Subcutaneous abdominal adipose tissue (tissue), 5 donors: ENCODE measurements at regions not wholly inside any gene's neighbourhood (a gene's known extent, or its start where the extent isn't known, plus 50 kb on each side); places are given as distances from the start of the nearest gene placed in this dataset.
"Not testable (repeated sequence)": the region's sequence is repeated elsewhere in the genome, so short reads cannot be mapped to it uniquely, and the experiment has no call there.

Experiments
- H3K27ac ChIP-seq: one replicate; pipeline ENCODE4 v1.7.0; 2013; ENCODE audit warnings: low read depth, mild to moderate bottlenecking, inconsistent platforms, low read length, moderate library complexity
- H3K27me3 ChIP-seq, 5 donors: one replicate each; pipeline ENCODE4 v1.7.0; 2013; ENCODE audit warnings: low read length in 5 of 5, inconsistent platforms in 1 of 5; ENCODE audit not compliant: control insufficient read depth in 5 of 5, insufficient read depth in 4 of 5
- H3K36me3 ChIP-seq, 5 donors: one replicate each; pipeline ENCODE4 v1.7.0; 2013; ENCODE audit warnings: low read length in 5 of 5; ENCODE audit not compliant: control insufficient read depth in 5 of 5, insufficient read depth in 5 of 5
- H3K4me1 ChIP-seq, 5 donors: one replicate each; pipeline ENCODE4 v1.7.0; 2013; ENCODE audit warnings: low read length in 5 of 5, mild to moderate bottlenecking in 3 of 5, moderate library complexity in 1 of 5; ENCODE audit not compliant: control insufficient read depth in 5 of 5, insufficient read depth in 5 of 5
- H3K4me3 ChIP-seq, 5 donors: one replicate each; pipeline ENCODE4 v1.7.0; 2013; ENCODE audit warnings: low read length in 5 of 5, low read depth in 1 of 5
- H3K9ac ChIP-seq, 5 donors: one replicate each; pipeline ENCODE4 v1.7.0; 2013; ENCODE audit warnings: low read length in 5 of 5, mild to moderate bottlenecking in 4 of 5, moderate library complexity in 3 of 5
- H3K9me3 ChIP-seq, 5 donors: one replicate each; pipeline ENCODE4 v1.7.0; 2013; ENCODE audit warnings: low read length in 5 of 5; ENCODE audit not compliant: control insufficient read depth in 5 of 5
- donor health status: healthy.
- donor health status: healthy.
- donor health status: healthy.
- donor health status: healthy.
- donor health status: healthy.

- no peak overlapping the region for H3K4me3 ChIP-seq
- no peak overlapping the region for H3K27ac ChIP-seq
- no peaks in the 10 kb centered on the region for H3K27me3 ChIP-seq
- H3K36me3 ChIP-seq: no peaks in the 10 kb centered on the region
- H3K9ac ChIP-seq: no peak overlapping the region
- peaks cover 0 to 14% (median 9%) of the 10 kb centered on the region in 5 donors for H3K9me3 ChIP-seq
- H3K4me1 ChIP-seq: peaks cover 0 to 15% (median 9%) of the 10 kb centered on the region in 5 donors
Observed at GRCh38 chr3:105970283-105970682, 101.5 kb upstream of the CBLB start.

GRCh38 chr3:105972069-105972468 is 103.3 kb upstream of the CBLB start:
- Histone ChIP-seq H3K9ac (no peak overlapping the region), H3K4me1 (peaks cover 0 to 23% (median 3%) of the 10 kb centered on the region in 5 donors), H3K27me3 (no peaks in the 10 kb centered on the region), H3K9me3 (peaks cover 0 to 14% (median 9%) of the 10 kb centered on the region in 5 donors), H3K36me3 (no peaks in the 10 kb centered on the region), H3K4me3 (no peak overlapping the region), H3K27ac (no peak overlapping the region)

DNA sequence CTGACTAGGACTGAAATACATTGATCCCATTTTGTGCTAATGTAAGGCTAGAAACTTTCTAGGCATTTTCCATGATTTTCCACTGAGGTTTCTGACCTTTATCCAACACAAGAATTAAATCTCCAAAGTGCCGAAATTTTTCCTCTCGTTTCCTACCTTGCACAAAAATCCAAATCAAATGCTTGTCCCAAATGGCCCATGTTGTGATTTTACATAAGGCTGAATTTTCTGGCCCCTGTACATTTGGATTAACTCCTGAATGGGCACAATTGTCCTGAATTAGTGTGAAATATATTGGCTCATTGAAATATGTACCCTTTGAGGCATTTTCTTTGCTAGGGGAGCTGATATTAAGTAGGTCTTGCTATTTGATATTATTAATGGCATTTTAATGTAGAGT is 105.6 kb upstream of the CBLB start:
- Histone ChIP-seq H3K4me1 (peaks cover 0 to 23% (median 3%) of the 10 kb centered on the region in 5 donors), H3K27ac (no peak overlapping the region), H3K27me3 (no peaks in the 10 kb centered on the region), H3K9ac (no peak overlapping the region), H3K36me3 (no peaks in the 10 kb centered on the region), H3K9me3 (peaks cover 0 to 14% (median 9%) of the 10 kb centered on the region in 5 donors), H3K4me3 (no peak overlapping the region)

GRCh38 chr3:105976196-105976595 is 107.4 kb upstream of the CBLB start:
- Histone ChIP-seq H3K27ac (no peak overlapping the region), H3K4me1 (peaks cover 0 to 13% (median 0%) of the 10 kb centered on the region in 5 donors), H3K9me3 (peaks cover 0 to 8% (median 7%) of the 10 kb centered on the region in 5 donors), H3K27me3 (no peaks in the 10 kb centered on the region), H3K4me3 (no peak overlapping the region), H3K9ac (no peak overlapping the region), H3K36me3 (no peaks in the 10 kb centered on the region)

- Histone ChIP-seq H3K4me1 (peaks cover 0 to 11% (median 0%) of the 10 kb centered on the region in 5 donors), H3K9ac (no peak overlapping the region), H3K9me3 (peaks cover 0 to 2% (median 0%) of the 10 kb centered on the region in 5 donors), H3K27me3 (no peaks in the 10 kb centered on the region), H3K36me3 (no peaks in the 10 kb centered on the region), H3K4me3 (no peak overlapping the region), H3K27ac (no peak overlapping the region)
Observed at GRCh38 chr3:105979961-105980360, 111.1 kb upstream of the CBLB start.

- H3K4me1 ChIP-seq: no peaks in the 10 kb centered on the region
Observed at GRCh38 chr3:105982207-105982606, 113.4 kb upstream of the CBLB start.

DNA sequence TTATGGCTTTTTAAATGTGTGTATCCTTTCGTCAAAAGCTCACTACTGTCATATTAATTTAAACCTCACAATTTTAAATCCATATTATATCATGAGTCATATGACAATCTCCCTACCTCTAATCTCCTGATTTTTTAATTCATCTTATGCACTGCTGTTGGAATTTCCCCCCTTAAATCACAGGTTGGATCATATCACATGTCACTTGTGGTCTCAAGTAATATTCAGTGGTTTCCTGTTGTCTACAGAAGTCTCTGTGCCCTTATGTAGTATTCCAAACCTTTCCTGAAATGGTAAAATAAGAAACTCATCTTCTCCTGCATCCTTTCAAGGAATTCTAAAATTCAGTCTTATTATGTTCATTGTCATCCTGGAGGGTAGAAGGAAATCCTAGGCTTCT is 116.0 kb upstream of the CBLB start:
- Histone ChIP-seq H3K9me3 (peaks cover 0 to 2% (median 0%) of the 10 kb centered on the region in 5 donors), H3K27ac (no peak overlapping the region), H3K4me1 (no peaks in the 10 kb centered on the region), H3K4me3 (no peak overlapping the region), H3K27me3 (no peaks in the 10 kb centered on the region), H3K9ac (no peak overlapping the region), H3K36me3 (no peaks in the 10 kb centered on the region)

More at GRCh38 chr3:105982207-105982606, 113.4 kb upstream of the CBLB start:
- no peaks in the 10 kb centered on the region for H3K36me3 ChIP-seq
- peaks cover 0 to 2% (median 0%) of the 10 kb centered on the region in 5 donors for H3K9me3 ChIP-seq
- H3K27me3 ChIP-seq: no peaks in the 10 kb centered on the region
- no peak overlapping the region for H3K4me3 ChIP-seq
- no peak overlapping the region for H3K9ac ChIP-seq
- H3K27ac ChIP-seq: no peak overlapping the region

GRCh38 chr3:105986343-105986742 is 117.5 kb upstream of the CBLB start:
- not testable (repeated sequence) for H3K4me1 ChIP-seq

GRCh38 chr3:105987809-105988208 is 119.0 kb upstream of the CBLB start:
- no peak overlapping the region for H3K4me3 ChIP-seq
- no peak overlapping the region for H3K27ac ChIP-seq
- no peak overlapping the region for H3K9ac ChIP-seq
- peaks cover 0 to 2% (median 0%) of the 10 kb centered on the region in 5 donors for H3K9me3 ChIP-seq
- H3K4me1 ChIP-seq: no peaks in the 10 kb centered on the region
- H3K36me3 ChIP-seq: no peaks in the 10 kb centered on the region
- no peaks in the 10 kb centered on the region for H3K27me3 ChIP-seq

More at GRCh38 chr3:105986343-105986742, 117.5 kb upstream of the CBLB start:
- H3K27me3 ChIP-seq, H3K4me3 ChIP-seq, H3K9ac ChIP-seq, H3K27ac ChIP-seq, H3K36me3 ChIP-seq, H3K9me3 ChIP-seq: not testable (repeated sequence)

DNA sequence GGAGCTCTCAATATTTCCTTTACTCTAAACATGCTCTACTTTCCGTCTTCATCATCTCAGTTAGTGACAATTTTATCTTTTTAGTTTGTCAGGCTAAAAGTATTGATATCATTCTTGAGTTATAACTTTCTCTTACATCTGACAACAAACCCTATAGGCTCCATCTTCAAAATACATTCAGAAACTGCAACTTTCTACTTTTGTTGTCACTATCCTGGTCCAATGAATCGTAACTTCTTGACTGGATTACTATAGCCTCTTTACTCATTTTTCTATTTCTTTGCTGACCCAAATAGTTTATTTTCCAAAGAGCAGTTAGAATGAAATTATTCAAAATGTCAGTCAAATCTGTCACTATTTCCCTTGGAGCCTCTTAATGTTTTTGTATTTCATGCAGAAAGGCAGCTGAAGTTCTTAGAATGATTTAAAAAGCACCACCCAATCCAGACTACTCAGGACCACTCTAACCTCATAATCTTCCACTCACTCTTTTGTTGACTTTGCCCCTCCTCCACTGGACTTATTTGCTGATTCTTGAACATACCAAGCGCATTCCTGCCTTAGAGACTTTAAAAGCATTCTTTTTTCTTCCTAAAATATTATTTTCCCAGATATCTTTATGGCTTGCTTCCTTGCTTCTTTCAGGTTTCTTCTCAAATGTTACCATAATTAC is 119.9 kb upstream of the CBLB start:
- Histone ChIP-seq H3K4me3 (no peak overlapping the region), H3K9ac (no peak overlapping the region), H3K36me3 (no peaks in the 10 kb centered on the region), H3K27me3 (no peaks in the 10 kb centered on the region), H3K4me1 (no peaks in the 10 kb centered on the region), H3K27ac (no peak overlapping the region), H3K9me3 (peaks cover 0 to 3% (median 0%) of the 10 kb centered on the region in 5 donors)
